ENCODE measurements at regions not wholly inside any gene's neighbourhood (a gene's known extent, or its start where the extent isn't known, plus 50 kb on each side); places are given as distances from the start of the nearest gene placed in this dataset.

DNA sequence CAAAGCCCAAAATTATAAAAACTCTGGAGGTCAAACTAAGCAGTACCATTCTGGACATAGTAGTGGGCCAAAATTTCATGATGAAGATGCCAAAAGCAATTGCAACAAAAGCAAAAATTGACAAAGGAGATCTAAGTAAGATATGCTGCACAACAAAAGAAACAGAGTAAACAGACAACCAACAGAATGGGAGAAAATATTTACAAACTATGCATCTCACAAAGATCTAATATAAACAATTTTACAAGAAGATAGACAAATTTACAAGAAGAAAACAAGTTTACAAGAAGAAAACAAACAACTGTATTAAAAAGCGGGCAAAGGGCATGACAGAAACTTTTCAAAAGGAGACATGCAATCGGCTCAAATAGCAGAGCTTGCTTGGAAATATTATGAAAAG lies 396.9 kb downstream of the CDH9 start:
- TF ChIP-seq CTCF (IDR thresholded peaks at IDR 0.05) (no peak), EZH2 (IDR thresholded peaks at IDR 0.05; ENCODE audit: borderline replicate concordance, insufficient read depth, low read depth, low read length, poor library complexity, severe bottlenecking) (no peak)

All from B cell (primary cell).